Cardiac septum (tissue), 1 donor: ENCODE measurements at regions not wholly inside any gene's neighbourhood (a gene's known extent, or its start where the extent isn't known, plus 50 kb on each side); places are given as distances from the start of the nearest gene placed in this dataset.

ENCODE experiments used
- DNase-seq: peaks from one replicate; pipeline ENCODE4 v3.0.0-alpha.2; 2020; ENCODE audit warnings: low spot score
- intact Hi-C: fragments of 100-400 bp; cut with DNase I; formaldehyde crosslinking; loops from one replicate; pipeline ENCODE4 v1.14.0; 2022
- donor health status: DM: no; HTN: no; CAD: no.

DNA sequence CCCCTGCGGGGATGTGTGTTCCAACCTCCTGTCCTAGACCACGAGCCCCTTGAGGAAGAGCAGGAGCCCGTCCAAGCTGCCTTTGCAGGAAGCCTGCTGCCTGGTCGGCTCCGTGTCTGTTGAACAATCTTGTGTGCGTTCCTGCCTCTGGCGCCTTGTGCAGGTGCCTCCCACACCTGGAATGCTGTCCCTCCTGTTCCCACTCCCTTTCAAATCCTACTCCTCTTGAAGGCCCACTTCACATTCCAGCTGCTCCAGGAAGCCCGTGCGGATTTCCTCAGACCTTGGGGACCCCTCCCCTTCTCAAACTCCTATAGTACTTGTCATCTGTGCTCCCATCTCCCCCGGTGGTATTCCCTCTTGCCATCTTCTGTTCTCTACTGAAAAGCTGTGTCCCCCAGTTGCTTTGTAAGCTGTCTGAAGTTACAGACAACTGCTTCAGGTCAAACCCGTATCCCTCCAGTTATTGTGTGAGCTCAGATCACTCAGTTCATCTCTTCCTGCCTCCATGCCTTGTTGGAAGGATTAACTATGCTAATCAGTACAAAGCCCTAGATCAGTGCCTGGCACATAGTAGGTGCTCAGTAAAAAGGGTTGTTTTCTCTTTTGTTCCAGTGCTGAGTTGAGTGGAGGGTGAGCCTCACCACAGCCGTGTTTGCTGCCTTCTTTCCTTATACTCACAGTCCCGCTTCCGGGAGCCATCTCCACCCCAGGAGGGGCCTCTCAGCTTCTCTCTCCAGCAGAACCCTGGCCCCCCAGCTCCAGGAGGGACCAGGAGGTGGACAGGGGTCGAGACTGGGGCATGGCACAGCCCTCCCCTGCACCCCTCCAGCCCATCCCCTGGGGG, 241.8 kb upstream of the CIBAR2 start:
- DNase-seq, result no peak
- intact Hi-C loops, result no loop called here

DNA sequence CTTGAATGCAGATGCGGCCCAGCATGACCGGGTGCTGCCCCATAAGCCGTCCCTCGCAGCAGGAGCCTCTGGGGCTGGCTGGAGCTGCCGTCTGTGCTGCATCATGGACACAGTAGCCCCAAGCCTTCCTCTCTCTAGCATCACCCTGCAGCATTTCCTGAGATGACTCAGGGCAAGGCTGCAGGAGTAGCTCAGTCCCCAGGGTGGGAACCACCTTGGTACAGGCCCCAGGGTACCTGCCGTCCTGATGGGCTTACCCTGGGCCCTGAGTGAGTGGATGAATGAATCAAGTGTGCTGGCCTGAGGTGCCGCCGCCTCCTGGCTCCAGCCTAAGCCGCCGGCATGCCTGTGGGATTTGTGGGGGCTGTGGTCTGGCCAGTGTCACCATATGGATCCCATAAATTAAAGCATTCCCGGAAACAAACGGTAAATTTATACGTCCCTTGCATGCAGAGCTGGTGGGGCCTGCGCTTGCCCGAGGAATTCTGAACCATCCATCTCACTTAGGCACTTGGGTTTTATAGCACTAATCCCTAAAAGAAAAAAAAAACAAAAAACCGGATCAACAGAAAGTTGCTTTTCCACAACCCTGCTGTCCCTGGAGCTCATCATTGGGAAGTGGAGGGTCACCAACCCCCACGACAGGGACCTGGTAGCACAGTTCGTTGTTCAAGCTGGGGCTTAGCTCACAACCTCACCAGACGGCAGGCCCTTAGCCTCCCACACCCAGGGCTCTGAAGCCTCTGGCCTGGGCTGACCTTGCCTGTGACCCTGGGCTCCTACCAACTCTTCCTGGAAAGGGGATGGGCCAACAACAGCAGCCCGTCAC, 242.6 kb upstream of the CIBAR2 start:
- DNase-seq, result no peak
- intact Hi-C loops, result no loop called here

- DNase-seq, result no peak
- intact Hi-C loops, result no loop called here
Observed at GRCh38 chr16:85355515-85355837, 243.2 kb upstream of the CIBAR2 start.

GRCh38 chr16:85356157-85356556, 243.9 kb upstream of the CIBAR2 start:
- DNase-seq, result no peak
- intact Hi-C loops, result no loop called here

- intact Hi-C loops, result no loop called here
- DNase-seq, result no peak
Observed at GRCh38 chr16:85357323-85357722, 245.1 kb upstream of the CIBAR2 start.

GRCh38 chr16:85357924-85358505, 245.7 kb upstream of the CIBAR2 start:
- intact Hi-C loops, result no loop called here
- no peak for DNase-seq

GRCh38 chr16:85358704-85359146, 246.5 kb upstream of the CIBAR2 start:
- intact Hi-C loops, result no loop called here
- DNase-seq, result no peak

DNA sequence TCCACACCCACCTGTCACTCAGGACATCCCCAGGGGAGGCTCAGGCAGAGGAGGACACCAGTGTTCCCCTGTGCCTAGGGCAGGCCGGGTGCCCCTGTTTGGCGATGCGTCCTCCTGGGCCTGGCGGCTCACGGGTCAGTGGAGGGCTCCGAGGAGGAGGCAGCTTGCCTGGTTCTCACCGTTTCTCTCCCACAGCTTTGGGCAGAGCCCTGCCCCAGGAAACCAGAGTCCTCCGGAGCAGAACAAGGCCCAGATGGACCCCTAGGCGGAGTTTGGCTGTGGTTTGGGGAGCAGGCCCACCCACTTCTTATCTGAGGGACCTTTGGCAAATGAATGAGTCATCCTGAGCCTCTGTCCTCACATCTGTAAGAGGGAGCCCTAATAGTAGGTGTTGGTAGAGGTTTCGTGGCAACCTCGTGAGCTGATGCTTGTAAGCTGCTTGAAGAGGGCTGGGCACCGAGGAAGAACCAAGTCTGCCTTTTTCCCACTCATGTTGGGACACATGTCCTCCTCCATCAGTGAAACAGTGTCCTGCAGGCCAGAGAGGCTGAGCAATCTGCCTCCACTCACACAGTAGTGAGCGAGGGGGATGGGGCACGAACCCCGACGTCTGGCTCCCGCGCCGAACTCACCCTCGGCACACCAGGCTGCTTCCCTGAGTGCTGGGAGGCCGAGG, 247.0 kb upstream of the CIBAR2 start:
- no peak for DNase-seq
- intact Hi-C loops, result no loop called here

DNA sequence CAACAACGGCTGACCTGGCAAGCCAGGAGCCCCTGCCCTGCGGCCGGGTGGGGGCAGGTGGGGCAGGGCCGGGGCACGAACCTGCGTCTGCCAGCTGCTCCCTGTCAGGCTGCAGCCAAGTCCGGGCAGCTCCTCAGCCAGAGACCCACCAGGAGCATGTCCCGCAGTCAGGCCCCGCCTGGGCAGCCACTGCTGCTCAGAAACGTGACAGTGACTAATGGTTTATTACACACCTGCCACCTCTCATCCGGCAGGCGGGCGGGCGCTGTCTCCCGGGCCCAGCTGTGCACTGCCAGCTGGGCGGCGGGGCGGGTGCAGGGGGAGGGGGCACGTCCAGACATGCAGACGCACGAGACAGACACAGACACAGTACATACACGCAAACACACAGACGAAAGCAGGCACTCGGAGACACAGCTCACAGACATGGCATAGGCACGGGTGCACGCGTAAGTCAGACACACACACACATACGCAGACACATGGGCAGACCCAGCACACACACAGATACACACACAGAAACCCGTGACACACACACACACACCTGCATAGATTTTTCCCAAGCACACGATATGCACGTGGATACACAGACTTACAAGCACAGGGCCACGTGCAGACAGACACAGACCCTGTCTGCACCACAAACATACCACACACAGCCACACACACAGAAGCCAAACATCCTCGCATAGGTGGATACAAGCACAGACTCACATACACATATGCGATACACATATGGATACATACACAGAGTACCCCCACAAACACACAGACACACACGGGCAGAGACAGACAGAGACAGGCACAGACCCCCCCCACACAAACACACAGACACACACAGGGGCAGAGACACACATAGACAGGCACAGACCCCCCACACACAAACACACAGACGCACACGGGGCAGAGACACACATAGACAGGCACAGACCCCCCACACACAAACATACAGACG, 248.3 kb upstream of the CIBAR2 start:
- DNase-seq, result no peak
- intact Hi-C loops, result no loop called here

DNA sequence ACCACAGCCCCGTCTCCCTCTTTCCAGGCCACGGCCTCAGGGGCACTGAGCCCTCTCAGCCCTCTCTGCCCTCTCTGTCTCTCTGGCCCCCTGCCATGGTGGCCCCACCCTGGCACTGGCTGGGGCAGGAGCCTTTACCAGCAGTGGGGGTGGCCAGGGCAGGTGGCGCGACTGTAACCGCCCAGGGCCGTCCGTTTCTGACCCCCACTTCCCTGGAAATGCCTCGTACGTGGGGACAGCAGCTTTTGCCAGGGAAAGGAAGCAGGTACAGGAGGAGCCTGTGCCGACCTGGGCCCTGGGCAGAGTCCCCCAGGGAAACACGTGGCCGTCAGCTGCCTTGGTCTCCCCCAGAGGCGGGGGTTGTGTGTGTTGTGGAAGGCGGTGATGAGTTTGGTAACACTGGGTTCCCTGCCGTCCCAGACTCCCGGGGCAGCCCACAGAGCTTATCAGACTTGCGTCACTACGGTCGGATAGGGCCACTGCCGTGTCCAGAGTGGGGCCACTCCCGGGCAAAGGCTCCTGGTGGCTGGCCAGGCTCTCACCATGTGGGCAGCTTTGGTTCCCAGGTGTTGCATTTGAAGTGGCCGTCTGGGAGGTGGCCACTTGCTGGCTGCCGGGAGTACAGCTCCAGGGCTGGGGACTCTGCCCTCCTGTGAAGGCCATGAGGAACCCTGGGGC, 249.3 kb upstream of the CIBAR2 start:
- intact Hi-C loops, result no loop called here
- no peak for DNase-seq

- DNase-seq, result no peak
- intact Hi-C loops, result no loop called here
Observed at GRCh38 chr16:85362443-85362842, 250.2 kb upstream of the CIBAR2 start.

DNA sequence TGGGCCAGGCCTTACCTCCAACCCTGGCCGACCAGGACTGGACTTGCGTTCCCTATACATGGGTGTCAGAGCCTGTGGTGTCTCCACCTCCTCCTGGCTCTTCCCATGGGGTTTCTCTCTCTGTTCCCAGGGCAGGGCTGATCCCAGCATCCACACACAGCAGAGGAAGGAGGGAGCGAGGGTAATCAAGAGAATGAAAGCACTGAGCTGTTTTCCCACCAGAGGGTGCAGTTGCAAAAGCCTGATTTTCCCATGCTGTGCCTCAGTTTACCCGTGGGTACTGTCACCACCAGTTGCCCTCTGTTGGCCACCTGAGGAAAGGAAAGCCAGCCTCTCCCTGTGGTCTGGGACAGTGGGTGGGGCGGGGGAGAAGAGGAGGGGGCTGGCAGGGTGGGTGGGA, 249.7 kb upstream of the GSE1 start:
- intact Hi-C loops, result no loop called here
- no peak for DNase-seq

GRCh38 chr16:85363881-85364280, 249.2 kb upstream of the GSE1 start:
- intact Hi-C loops, result no loop called here
- DNase-seq, result no peak

- no peak for DNase-seq
- intact Hi-C loops, result no loop called here
Observed at GRCh38 chr16:85364323-85365040, 248.6 kb upstream of the GSE1 start.

DNA sequence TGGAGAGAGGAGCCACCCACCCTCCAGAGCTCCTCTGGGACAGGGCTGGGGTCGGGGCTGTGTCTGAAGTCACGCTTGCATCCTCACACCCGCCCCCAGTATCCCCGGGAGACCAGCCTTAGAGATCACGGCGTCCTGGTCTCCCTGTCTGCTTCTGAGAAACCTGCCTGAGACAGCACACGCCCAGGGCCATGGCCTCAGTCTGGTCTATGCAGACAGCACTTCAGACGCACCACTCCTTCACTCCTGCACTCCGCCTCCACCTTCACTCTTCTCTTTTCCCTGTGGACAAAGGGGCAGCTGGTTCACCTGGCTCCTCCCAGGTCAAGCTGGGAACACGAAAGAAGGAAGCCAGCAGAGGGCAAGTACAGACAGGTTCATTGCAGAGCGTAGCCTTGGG, 248.0 kb upstream of the GSE1 start:
- DNase-seq, result no peak
- intact Hi-C loops, result no loop called here

GRCh38 chr16:85366031-85366763, 246.9 kb upstream of the GSE1 start:
- DNase-seq, result no peak
- intact Hi-C loops, result no loop called here

DNA sequence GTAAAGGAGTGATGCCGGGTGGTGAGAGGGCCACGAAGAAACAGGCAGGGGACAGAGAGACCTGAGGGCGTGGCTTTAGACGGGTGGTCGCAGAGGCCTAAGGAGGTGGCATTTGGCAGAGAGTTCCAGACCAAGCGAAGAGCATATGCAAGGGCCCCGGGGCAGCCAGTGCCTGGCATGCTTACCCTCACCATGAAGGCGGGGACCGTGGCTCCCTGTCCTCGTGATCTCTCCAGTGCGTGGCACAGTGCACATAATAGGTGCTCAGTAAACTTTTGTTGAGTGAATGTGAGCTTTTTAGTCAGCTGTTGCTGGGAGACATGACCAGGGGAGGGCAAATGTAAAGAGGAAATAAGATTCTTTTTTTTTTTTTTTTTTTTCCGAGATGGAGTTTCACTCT, 245.6 kb upstream of the GSE1 start:
- DNase-seq, result no peak
- intact Hi-C loops, result no loop called here
